ENCODE measurements at regions not wholly inside any gene's neighbourhood (a gene's known extent, or its start where the extent isn't known, plus 50 kb on each side); places are given as distances from the start of the nearest gene placed in this dataset.
"Not testable (repeated sequence)": the region's sequence is repeated elsewhere in the genome, so short reads cannot be mapped to it uniquely, and the experiment has no call there.

DNA sequence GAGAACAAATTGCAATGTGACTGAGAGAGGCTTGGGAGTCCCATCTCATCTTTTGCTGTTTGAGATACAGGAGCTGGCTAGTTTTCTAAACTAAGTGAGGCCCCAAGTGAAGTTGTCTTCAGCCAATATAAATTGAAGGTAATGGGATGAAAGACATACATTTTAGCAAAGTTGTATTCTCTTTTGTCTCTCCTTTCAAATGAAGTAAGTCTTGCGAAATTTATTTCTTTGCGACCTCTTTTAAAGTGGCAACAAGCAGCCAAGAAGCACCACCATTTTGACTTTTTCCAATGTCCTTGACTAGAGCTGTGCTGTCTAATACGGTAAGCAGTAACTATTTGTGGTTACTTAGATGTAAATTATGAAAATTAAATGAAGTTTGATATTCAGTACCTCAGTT is 385.7 kb downstream of the USP25 start:
- no peak for DNase-seq (ENCODE audit: low read depth in 1 of 2, low spot score in 1 of 2)

DNA sequence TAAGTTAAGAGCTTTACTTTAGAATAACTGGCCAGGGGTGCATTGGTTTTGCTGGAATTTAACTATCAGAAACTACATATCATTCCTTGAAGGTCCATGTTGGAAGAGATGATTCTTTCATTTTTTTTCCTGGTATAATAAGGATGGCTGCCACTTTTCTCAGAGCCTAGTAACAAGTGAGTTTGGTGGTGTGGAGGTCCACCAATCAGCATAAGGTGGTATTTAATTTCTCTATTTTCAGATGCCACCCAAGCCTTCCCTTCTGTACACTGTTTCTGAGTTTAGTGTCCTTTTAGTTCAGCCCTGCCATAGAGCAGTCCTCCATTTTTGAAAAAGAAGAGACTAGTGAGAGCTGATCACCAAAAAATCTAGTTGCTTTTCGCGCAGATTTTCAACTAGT is 386.3 kb downstream of the USP25 start:
- DNase-seq (ENCODE audit: low read depth in 1 of 2, low spot score in 1 of 2), result no peak

DNA sequence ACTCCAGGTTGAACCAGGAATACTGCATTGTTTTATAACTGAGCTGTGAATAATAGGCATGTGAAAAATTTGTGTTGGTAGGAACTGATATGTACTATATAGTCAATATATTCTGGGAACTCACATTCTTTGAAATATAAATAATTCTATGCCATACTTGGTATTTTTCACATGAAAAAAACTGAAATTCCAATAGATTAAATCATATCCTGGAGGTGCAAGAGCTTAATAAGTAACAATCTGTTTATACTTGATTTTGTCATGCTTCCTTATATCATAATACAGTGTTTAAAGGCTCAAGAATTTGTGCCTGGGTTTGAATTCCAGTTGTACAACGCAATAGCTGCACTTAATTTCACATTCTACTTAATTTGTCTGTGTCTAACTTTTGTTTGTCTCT is 387.0 kb downstream of the USP25 start:
- DNase-seq (ENCODE audit: low read depth in 1 of 2, low spot score in 1 of 2), result no peak

DNA sequence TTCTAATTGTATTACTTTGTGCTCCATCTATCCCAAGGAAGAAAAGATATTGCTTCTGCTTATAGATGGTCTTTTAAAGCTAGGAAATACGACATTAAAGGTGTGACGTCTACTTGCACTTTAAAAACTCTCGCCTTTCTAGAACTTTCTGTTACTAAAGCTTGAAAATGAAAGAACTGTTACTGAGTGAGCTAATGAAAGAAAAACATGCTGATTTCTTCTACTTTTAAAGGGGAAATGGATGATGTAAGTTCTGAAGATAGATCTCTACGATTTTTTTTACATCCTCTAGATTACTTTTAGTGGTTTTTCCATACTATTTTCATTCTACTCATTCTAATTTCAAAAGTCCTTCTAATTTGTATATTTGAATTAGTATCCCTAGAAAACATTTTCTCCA is 387.5 kb downstream of the USP25 start:
- DNase-seq (ENCODE audit: low read depth in 1 of 2, low spot score in 1 of 2), result no peak

DNA sequence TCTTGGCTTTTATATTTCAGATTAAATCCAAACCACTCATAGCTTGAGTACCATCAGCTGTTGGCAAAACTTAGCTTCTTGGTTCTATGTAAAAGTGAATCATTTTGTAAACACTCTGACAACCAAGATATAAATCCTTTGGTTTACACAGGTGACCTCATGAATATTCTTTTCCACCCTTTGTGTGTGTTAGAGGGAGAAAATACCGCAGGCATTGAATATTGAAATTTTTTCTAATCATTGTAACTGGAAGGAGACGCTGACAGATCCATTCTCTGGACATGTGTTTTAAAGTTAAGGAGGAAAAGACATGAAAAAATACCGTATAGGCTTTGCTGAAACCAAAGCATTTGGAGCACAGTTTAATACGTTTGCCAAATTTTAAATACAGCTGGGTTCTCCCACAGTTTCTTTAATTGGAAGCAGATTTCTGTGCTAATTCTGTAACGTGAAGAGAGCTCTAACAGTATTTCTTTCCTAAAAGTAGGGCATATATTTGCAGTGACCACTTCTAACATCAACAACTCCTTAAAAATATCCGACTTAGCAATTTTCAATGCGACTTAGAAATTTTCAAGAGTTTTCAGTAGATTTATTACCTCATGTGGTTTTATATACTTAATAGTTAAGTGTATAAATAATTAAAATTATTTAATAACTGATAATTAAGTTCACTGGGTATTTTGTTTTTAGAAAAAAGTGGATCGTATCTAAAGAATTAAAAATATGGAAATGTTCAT is 388.2 kb downstream of the USP25 start:
- DNase-seq (ENCODE audit: low read depth in 1 of 2, low spot score in 1 of 2), result no peak

DNA sequence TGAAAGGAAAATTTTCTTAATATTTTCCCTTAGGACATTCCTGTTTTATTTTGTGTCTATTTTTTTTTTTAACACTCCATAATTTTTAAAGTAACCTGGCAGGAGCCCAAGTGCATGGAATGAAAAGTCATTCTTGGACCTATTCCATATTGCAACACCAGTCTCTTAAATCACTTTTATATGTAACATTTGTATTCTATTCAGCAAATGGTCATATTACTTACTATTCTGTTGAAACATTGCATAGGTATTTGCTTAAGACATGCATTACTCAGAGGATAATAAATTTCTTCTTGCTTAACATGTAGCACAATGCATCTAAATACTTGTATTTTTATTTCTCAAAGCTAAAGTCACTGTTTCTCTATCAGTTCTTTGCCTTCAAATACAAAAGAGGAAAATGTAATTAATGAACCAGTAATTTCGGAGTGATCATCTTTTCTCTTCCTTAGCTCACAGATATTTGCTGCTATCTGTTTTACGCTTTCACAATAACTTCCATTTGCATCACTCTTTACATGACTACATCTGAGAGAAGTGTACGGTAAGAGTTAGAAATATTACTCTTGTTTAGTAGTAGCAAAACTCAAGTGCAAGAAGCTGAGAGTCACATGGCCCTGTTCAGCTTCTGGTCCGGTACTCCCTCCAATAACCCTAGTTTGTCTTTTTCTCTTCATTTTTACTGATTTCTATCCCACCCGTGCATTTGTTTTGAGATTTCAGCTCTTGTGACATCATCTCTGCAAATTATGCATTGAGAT is 394.8 kb downstream of the USP25 start:
- DNase-seq (ENCODE audit: low read depth in 1 of 2, low spot score in 1 of 2), result no peak

DNA sequence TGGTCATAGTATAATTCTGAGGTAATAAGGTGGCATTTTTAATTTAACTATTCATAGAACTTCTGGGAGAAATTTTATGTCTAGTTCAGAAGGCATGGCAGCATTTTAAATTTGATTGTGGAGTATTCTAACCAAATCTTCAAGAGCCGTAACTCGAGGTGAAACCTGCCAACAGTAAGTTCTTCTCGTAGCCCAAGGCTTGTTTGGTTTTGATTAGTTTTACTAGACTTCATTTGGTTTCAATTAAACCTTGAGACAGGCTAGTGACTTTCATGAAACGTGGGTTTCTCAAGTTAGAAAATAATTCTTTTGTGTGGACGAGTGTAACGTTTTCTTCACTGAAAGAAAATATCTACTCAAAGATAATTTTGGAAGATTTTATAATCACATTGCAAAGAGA is 395.5 kb downstream of the USP25 start:
- no peak for DNase-seq (ENCODE audit: low read depth in 1 of 2, low spot score in 1 of 2)

DNA sequence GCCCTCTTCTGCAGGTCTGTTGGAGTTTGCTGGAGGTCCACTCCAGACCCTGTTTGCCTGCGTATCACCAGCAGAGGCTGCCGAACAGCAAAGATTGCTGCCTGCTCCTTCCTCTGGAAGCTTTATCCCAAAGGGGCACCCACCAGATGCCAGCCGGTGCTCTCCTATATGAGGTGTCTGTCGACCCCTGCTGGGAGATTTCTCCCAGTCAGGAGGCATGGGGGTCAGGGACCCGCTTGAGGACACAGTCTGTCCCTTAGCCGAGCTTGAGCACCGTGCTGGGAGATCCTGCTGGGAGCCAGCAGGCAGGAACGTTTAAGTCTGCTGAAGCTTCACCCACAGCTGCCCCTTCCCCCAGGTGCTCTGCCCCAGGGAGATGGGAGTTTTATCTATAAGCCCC is 402.7 kb downstream of the USP25 start:
- DNase-seq (ENCODE audit: low read depth in 1 of 2, low spot score in 1 of 2), result not testable (repeated sequence)

DNA sequence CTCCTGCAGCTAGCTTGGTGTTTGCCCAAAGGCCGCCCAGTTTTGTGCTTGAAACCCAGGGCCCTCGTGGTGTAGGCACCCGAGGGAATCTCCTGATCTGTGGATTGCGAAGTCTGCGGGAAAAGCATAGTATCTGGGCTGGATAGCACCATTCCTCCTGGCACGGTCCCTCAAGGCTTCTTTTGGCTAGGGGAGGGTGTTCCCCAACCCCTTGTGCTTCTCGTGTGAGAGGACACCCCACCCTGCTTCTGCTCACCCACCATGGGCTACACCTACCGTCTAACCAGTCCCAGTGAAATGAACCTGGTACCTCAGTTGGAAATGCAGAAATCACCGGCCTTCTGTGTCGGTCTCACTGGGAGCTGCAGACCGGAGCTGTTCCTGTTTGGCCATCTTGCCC is 403.5 kb downstream of the USP25 start:
- DNase-seq (ENCODE audit: low read depth in 1 of 2, low spot score in 1 of 2), result no peak

DNA sequence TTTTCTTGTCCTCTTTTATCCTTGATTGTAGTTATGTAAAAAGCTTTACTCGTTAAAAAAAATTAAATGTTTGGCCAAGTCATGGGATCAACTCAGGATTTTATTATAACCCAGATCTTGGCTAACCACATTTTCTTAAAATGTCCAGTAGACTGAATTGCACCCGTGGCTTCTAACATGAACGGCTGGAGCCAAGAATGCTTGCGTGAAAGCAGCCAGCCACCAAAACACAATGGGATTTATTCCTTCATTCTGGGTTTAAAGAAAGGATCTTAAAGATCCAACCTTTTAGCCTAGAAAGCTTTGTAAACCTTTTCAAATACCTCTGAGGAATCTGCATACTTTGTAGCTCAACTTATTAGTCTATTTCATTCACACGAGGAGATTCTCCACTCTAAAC is 404.4 kb downstream of the USP25 start:
- DNase-seq (ENCODE audit: low read depth in 1 of 2, low spot score in 1 of 2), result no peak

DNA sequence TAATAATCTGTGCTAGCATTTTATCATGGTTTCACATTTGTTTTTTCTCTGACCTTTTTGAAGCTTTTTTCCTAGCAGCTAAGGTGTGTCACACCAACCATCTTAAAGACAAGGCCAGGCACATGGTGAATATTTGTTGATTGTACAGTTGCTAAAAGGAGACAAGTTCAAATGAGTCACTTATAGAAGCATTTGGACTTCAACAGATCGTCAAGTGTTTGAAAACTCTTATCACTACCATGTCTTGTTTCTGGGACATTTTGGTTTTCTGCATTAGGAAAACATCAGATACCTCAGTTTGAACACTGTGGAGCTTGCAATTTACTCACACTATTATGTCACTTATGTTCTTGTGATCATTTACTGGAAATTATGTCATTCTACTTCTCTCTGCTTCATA is 407.3 kb downstream of the USP25 start:
- no peak for DNase-seq (ENCODE audit: low read depth in 1 of 2, low spot score in 1 of 2)

DNA sequence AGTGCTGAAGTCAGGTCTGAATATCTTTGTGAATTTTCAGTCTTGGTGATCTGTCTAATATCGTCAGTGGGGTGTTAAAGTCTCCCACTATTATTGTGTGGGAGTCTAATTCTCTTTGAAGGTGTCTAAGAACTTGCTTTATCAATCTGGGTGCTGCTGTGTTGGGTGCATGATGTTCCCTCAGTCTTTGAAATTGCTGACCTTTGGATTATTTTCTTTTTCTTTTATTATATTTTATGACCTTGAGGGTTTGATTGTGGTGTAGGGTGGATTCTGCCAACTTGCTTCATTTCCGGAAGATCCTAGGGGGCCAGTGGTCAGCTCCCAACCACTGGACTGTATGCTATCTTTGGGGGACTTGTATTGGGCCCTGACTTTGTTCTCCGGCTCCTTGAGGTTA is 415.3 kb downstream of the USP25 start:
- no peak for DNase-seq (ENCODE audit: low read depth in 1 of 2, low spot score in 1 of 2)

DNA sequence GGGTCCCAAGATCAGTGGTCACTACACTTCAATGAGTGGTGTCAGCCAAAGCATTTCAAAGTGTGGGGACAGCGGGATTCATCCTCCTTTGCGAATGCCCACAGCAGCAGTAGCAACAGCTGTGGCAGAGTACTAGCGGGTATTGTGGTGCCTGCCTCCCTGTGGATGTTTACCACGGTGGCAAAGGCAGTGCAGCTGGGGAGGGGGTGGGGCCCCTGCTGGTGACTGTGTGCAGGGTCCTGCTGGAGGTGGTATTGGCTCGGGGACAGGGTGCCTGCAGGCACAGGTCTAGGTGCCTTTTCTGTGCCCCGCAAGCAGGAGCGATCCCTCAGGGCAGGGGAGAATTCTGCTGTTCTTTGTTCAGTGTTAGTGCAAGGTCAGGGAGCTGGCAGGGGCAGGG is 415.7 kb downstream of the USP25 start:
- no peak for DNase-seq (ENCODE audit: low read depth in 1 of 2, low spot score in 1 of 2)

DNA sequence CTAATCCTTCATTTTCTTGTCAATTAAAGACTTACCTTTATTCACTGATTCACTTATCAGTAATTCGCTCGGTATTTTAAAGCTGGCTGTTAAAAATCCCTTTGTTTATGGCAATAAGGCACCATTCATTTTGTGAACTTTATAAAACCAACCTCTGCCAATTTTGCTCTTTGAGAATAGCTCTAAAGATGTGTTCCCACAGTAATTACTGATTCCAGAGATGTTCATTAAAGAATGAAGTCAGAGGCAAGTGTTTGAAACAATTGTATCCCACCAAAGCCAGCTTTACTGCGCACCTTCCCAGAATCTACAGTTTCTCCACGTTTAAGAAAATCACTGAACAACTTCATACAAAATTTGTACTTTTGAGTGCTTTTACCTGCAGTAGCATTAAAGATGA is 424.5 kb downstream of the USP25 start:
- DNase-seq (ENCODE audit: low read depth in 1 of 2, low spot score in 1 of 2), result no peak

DNA sequence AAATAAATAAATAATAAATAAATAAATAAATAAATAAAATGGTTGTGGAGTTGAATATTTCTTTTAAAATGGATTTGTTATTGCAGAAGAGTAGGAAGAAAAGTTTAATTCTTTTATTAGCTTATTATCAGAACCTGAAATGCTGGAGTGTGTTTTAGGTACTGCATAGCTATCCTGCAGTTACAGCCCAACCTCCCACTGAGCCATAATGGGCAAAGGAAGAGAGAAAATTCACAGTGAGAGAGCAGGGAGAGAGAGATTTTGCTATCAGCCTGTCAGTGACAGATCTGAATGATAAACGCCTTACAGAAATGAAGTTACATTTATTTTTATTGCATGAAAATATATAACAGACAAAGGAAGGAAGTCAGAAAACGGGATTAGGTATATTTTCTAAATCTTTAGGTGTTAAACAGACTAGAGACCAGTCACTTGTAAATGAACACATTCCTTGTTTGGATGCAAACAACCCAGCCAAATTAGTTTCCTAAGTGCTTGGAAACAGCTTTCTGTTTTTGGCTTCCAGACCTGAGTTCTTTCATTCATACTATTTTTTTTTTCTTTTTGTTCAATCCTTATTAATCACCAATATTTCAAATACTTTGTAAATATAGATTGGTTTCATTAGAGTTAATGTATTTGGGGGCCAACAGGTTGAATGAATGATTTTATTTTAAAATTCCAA is 425.3 kb downstream of the USP25 start:
- DNase-seq (ENCODE audit: low read depth in 1 of 2, low spot score in 1 of 2), result no peak

DNA sequence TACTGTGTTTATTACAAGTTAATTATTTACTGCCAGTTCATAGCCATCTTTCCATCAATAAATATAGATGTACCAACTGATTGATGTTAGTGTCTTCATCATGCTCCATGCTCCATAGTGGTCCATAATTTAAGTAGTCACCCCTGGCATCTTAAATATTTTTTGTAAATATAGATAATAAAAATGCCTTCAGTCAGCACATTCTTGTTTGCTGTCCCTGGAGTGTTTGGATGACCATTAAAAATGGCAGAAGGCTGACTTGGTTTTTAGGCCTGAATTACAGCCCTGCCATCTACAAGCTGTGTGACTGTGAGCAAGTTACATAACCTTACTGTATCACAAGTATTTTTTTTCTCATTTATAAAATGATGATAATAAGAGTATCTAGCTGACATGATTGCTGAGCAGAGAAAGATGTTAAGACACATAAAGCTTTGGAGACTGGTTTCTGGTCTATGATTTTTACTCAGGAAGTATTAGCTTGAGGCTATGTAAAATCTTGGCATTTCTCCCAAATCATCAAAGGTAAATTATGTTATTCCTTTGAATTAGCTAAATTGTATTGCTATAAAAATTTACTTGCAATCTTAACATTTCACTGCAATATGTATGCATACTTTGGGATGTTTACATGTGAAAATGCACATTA is 427.2 kb downstream of the USP25 start:
- no peak for DNase-seq (ENCODE audit: low read depth in 1 of 2, low spot score in 1 of 2)

DNA sequence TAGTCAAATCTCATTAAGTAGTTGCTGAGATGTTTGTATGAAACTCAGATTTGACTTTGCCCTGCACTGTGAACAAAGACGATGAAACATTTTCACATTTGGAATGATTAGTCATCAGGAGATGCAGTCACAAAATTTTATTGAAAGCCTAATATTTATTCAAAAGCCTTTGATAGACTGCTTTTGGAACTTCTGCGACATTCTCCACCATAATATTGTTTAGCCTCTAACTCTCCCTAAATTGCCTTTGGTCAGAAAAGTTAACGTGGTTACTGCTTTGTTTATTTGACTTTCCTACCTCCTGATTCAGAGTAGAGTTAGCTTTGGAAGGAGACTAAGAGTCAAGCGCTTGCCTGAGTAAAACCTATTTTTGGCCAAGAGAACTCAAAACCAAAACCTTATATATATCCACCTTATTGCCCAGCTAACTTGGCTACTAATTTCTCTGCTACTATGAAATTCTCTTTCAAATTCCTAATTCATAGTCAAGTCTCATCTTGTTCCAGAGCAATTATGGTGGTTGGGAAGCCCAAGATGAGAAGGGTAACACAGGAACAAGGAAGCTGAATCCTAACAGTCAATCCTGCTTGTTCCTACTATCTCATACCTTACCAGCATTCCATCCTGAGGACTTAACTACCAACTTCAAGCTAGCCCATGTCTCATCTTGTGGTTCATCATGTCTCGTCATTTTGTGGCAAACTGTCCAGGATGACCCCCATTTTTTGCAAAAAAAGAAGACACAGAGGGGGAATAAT is 429.6 kb downstream of the USP25 start:
- DNase-seq (ENCODE audit: low read depth in 1 of 2, low spot score in 1 of 2), result no peak

DNA sequence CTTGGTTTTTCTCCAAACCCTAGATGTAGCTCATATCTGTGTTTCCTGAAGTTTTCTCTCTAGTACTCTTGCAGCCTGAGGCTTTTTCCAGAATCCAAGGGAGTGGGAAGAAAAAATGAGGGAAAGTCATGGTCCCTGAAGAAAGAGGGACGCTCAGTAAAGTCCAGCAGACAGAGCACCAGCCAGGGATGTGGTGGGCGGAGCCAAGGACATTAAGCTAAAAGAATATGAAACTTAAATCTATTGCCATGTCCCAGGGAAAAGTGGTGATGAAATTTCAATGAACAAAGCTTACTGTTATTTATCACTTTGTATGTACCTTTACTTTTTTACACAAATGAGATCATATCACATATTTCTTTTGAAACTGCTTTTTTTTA is 430.2 kb downstream of the USP25 start:
- no peak for DNase-seq (ENCODE audit: low read depth in 1 of 2, low spot score in 1 of 2)

DNA sequence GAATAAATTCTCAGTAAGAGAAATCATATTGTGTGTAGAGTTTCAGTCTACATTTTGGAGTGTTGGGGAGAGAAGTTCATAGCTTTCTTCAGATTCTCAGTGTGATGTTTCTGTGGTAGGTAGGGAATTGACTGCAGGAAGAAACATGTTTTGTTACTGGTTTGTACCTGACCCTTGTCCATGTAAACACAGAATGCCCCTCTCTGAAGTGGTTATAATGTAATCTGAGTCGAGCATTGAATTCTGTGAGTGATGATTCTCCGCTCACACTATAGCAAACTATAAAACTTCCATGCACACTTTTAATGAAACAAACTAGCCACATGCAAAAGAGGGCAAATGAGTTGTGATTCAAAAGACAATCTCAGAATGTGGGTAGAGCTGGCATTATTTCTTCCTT is 433.2 kb downstream of the USP25 start:
- DNase-seq (ENCODE audit: low read depth in 1 of 2, low spot score in 1 of 2), result no peak

DNA sequence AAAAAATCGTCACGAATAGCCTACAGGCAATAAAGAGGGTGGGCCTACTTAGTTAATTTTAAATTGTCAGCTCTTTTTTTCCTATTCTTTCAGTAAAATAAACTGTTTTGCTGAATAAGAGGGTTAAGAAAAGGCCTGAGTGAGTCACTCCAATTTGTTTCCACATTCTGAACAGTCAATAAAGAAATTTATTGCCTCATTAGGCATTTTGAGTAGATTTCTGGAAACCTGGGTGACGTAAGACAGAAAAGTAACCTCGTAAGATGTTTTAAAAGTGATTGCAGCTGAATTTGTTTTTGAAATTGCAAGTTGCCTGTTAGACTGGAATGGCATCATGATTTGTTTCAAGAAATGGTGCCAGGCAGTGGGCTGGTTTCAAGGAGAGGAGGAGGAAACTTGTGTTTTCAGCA is 439.3 kb downstream of the USP25 start:
- no peak for DNase-seq (ENCODE audit: low read depth in 1 of 2, low spot score in 1 of 2)

DNA sequence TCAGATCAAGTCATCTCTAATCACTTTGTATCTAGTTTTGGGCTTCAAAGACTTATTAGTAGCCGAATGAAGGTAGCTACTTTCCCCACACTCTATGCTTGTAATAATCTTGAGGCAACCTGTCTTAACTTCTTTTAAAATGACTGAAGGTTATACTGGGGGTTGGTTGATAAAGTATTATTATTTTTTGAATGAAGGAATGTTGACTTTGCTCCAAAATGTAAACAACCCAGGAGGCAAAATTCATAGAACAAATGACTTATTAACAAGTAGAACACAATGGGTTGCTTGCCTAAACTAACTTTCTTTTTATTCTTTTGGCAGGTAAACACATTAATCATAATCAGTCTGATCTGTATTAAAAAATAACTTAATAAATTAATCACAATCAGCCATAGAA is 440.0 kb downstream of the USP25 start:
- DNase-seq (ENCODE audit: low read depth in 1 of 2, low spot score in 1 of 2), result no peak
